ENCODE measurements at regions not wholly inside any gene's neighbourhood (a gene's known extent, or its start where the extent isn't known, plus 50 kb on each side); places are given as distances from the start of the nearest gene placed in this dataset.

- no peaks in the 10 kb centered on the region for H3K36me3 ChIP-seq
- H3K9me3 ChIP-seq (ENCODE audit: severe bottlenecking): no peaks in the 10 kb centered on the region
- no peak overlapping the region for H3K27ac ChIP-seq
- H3K4me3 ChIP-seq (ENCODE audit: low read depth, low read length): no peak overlapping the region
- H3K27me3 ChIP-seq (ENCODE audit: insufficient read depth, low read depth, severe bottlenecking): no peaks in the 10 kb centered on the region
- TF ChIP-seq, protein P1, sequence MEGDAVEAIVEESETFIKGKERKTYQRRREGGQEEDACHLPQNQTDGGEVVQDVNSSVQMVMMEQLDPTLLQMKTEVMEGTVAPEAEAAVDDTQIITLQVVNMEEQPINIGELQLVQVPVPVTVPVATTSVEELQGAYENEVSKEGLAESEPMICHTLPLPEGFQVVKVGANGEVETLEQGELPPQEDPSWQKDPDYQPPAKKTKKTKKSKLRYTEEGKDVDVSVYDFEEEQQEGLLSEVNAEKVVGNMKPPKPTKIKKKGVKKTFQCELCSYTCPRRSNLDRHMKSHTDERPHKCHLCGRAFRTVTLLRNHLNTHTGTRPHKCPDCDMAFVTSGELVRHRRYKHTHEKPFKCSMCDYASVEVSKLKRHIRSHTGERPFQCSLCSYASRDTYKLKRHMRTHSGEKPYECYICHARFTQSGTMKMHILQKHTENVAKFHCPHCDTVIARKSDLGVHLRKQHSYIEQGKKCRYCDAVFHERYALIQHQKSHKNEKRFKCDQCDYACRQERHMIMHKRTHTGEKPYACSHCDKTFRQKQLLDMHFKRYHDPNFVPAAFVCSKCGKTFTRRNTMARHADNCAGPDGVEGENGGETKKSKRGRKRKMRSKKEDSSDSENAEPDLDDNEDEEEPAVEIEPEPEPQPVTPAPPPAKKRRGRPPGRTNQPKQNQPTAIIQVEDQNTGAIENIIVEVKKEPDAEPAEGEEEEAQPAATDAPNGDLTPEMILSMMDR (IDR thresholded peaks at IDR 0.05; ENCODE audit: low read depth, low read length): no peak
- no peak for DNase-seq
Observed at GRCh38 chr9:118262191-118262590, 558.0 kb downstream of the TLR4 start.

DNA sequence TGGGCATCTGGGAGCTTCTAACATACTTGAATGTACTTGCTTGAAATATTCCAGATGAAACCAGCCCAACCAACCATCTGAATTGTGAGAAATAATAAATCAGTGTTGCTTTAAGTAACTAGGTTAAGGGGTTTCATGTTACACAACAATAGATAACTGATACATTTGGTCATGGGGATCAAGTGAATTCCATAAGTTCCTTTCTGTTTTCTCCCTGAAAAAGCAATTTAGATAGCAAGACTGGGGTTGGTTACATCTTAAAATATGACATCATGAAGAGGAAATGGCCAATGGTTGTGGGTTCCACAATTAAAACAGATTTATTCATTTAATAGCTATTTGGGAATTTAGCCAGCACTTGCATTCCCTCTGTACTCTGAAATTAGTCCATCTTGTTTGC lies 559.7 kb downstream of the TLR4 start:
- TF ChIP-seq, protein P1 (IDR thresholded peaks at IDR 0.05; ENCODE audit: low read depth, low read length): no peak
- Histone ChIP-seq H3K27me3 (ENCODE audit: insufficient read depth, low read depth, severe bottlenecking) (no peaks in the 10 kb centered on the region), H3K9me3 (ENCODE audit: severe bottlenecking) (no peaks in the 10 kb centered on the region), H3K36me3 (no peaks in the 10 kb centered on the region), H3K27ac (no peak overlapping the region), H3K4me3 (ENCODE audit: low read depth, low read length) (no peak overlapping the region)
- DNase-seq: no peak

DNA sequence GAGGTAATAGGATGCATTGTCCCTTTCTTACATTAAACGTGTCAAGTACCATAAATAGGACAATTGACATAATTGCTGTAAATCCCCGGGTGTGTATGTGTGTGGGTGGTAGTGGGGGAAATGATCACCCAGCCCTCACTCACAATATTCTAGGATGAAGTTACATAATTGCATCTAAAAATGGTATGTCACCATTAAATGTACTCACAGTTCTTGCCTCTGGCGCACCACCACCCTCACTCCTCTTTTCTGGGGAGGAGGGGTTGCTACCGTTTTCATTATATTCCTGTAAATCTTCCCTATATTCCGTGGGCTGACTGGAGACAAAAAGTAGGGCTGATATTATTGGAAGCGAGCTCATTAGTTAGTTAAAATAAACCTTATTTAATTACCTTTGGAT lies 563.8 kb downstream of the TLR4 start:
- TF ChIP-seq, protein P1 (IDR thresholded peaks at IDR 0.05; ENCODE audit: low read depth, low read length): no peak
- no peaks in the 10 kb centered on the region for H3K27me3 ChIP-seq (ENCODE audit: insufficient read depth, low read depth, severe bottlenecking)
- no peak for DNase-seq
- H3K36me3 ChIP-seq: no peaks in the 10 kb centered on the region
- H3K27ac ChIP-seq: no peak overlapping the region
- H3K9me3 ChIP-seq (ENCODE audit: severe bottlenecking): no peaks in the 10 kb centered on the region
- H3K4me3 ChIP-seq (ENCODE audit: low read depth, low read length): no peak overlapping the region

DNA sequence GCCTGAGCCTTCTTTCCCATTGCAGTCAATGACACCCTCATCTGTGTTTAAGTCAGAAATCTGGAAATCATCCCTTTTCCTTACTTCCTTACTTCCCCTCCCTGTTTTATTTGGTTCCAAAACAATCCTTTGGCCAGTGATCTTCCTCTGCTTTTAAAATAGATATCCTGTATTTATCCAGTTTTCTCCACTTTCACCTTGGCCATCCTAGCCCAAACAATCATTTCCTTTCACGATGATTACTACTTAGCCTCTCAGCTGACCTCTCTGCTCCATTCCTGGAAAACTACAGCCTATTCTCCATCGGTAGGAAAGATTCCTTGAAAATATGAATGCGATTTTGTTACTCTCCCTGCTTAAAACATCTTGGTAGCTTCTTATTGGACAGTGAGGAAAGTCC lies 565.4 kb downstream of the TLR4 start:
- no peaks in the 10 kb centered on the region for H3K27me3 ChIP-seq (ENCODE audit: insufficient read depth, low read depth, severe bottlenecking)
- H3K4me3 ChIP-seq (ENCODE audit: low read depth, low read length): no peak overlapping the region
- no peak for DNase-seq
- H3K9me3 ChIP-seq (ENCODE audit: severe bottlenecking): no peaks in the 10 kb centered on the region
- TF ChIP-seq, protein P1 (IDR thresholded peaks at IDR 0.05; ENCODE audit: low read depth, low read length): no peak
- H3K36me3 ChIP-seq: no peaks in the 10 kb centered on the region
- no peak overlapping the region for H3K27ac ChIP-seq

DNA sequence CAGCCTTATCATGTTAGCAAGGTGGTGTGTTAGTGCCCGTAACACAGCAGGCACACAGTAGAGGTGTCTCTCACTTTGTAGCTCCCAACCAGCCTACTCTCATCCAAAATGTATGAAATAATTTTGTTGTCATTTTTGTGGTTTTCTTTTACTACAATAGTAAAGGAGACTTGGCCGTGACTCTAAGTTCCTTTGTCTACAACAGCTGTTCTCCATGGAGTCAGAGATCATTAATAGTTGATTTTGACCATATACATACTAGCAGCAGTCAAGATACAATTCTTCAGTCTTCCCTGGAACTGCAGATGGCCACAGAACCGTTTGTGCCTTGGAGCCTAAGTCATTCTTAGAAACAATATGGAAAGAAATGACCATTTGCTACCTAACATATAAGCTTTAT lies 567.1 kb downstream of the TLR4 start:
- Histone ChIP-seq H3K4me3 (ENCODE audit: low read depth, low read length) (no peak overlapping the region), H3K27ac (no peak overlapping the region), H3K9me3 (ENCODE audit: severe bottlenecking) (no peaks in the 10 kb centered on the region), H3K36me3 (no peaks in the 10 kb centered on the region), H3K27me3 (ENCODE audit: insufficient read depth, low read depth, severe bottlenecking) (no peaks in the 10 kb centered on the region)
- no peak for DNase-seq
- TF ChIP-seq, protein P1 (IDR thresholded peaks at IDR 0.05; ENCODE audit: low read depth, low read length): no peak

DNA sequence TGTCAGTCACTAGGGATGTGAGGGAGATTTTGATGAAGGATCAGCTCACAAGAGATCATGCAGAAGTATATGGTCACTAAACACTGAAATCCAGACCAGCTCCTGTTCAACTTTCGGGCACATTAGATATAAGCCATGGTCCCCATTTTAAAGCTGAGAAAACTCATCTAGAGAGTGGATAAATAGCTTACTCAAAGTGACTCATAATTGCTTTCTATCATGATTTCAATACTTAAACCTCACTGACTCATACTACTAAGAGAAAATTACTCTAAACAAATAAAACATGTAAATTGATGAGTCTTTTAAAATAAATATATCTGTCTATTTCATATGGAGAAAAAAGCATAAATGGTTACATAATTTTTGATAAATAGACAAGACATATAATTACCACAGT lies 567.7 kb downstream of the TLR4 start:
- TF ChIP-seq, protein P1 (IDR thresholded peaks at IDR 0.05; ENCODE audit: low read depth, low read length): no peak
- H3K9me3 ChIP-seq (ENCODE audit: severe bottlenecking): no peaks in the 10 kb centered on the region
- H3K4me3 ChIP-seq (ENCODE audit: low read depth, low read length): no peak overlapping the region
- DNase-seq: no peak
- H3K27me3 ChIP-seq (ENCODE audit: insufficient read depth, low read depth, severe bottlenecking): no peaks in the 10 kb centered on the region
- no peak overlapping the region for H3K27ac ChIP-seq
- H3K36me3 ChIP-seq: no peaks in the 10 kb centered on the region

Measured in WERI-Rb-1 (cell line).